Stimulated activated CD4-positive, alpha-beta T cell treated with anti-CD3 and anti-CD28 coated beads, Interleukin-1b, Interleukin-23, amount 100 ng/mL, for 48 hours (primary cell): ENCODE measurements at regions not wholly inside any gene's neighbourhood (a gene's known extent, or its start where the extent isn't known, plus 50 kb on each side); places are given as distances from the start of the nearest gene placed in this dataset.

Experiments used
- DNase-seq: peaks from one replicate; pipeline ENCODE4 v3.0.0-alpha.2; 2020

- DNase-seq: no peak
Observed at GRCh38 chr2:2751715-2752315, 420.7 kb upstream of the MYT1L start.

GRCh38 chr2:2750867-2751714 is 420.0 kb upstream of the MYT1L start:
- no peak for DNase-seq

GRCh38 chr2:2749206-2749598 is 418.1 kb upstream of the MYT1L start:
- no peak for DNase-seq

- no peak for DNase-seq
Observed at GRCh38 chr2:2748399-2749205, 417.5 kb upstream of the MYT1L start.

- no peak for DNase-seq
Observed at GRCh38 chr2:2747797-2748301, 416.8 kb upstream of the MYT1L start.

GRCh38 chr2:2746731-2747130 is 415.7 kb upstream of the MYT1L start:
- no peak for DNase-seq

- no peak for DNase-seq
Observed at GRCh38 chr2:2744958-2745715, 414.1 kb upstream of the MYT1L start.

GRCh38 chr2:2744107-2744506 is 413.0 kb upstream of the MYT1L start:
- DNase-seq: no peak

GRCh38 chr2:2743164-2743571 is 412.1 kb upstream of the MYT1L start:
- no peak for DNase-seq

GRCh38 chr2:2742726-2743125 is 411.7 kb upstream of the MYT1L start:
- no peak for DNase-seq

- DNase-seq: no peak
Observed at GRCh38 chr2:2740238-2740775, 409.2 kb upstream of the MYT1L start.

- DNase-seq: no peak
Observed at GRCh38 chr2:2739231-2739795, 408.2 kb upstream of the MYT1L start.

- DNase-seq: no peak
Observed at GRCh38 chr2:2738684-2739083, 407.6 kb upstream of the MYT1L start.

GRCh38 chr2:2738276-2738675 is 407.2 kb upstream of the MYT1L start:
- no peak for DNase-seq

GRCh38 chr2:2735041-2735440 is 404.0 kb upstream of the MYT1L start:
- DNase-seq: no peak

GRCh38 chr2:2734308-2734707 is 403.2 kb upstream of the MYT1L start:
- no peak for DNase-seq

GRCh38 chr2:2733818-2734217 is 402.7 kb upstream of the MYT1L start:
- DNase-seq: no peak

- no peak for DNase-seq
Observed at GRCh38 chr2:2732331-2733119, 401.4 kb upstream of the MYT1L start.

- no peak for DNase-seq
Observed at GRCh38 chr2:2731816-2732284, 400.8 kb upstream of the MYT1L start.

- DNase-seq: no peak
Observed at GRCh38 chr2:2731101-2731815, 400.2 kb upstream of the MYT1L start.
